Fibroblast of pulmonary artery (primary cell): ENCODE measurements at regions not wholly inside any gene's neighbourhood (a gene's known extent, or its start where the extent isn't known, plus 50 kb on each side); places are given as distances from the start of the nearest gene placed in this dataset.
"Not testable (repeated sequence)": the region's sequence is repeated elsewhere in the genome, so short reads cannot be mapped to it uniquely, and the experiment has no call there.

ENCODE experiments used
- DNase-seq: peaks from one replicate; pipeline ENCODE4 v3.0.0-alpha.2; 2010; ENCODE audit warnings: low read depth
- H3K4me3 ChIP-seq: replicated peaks from 2 replicates; pipeline ENCODE4 v1.5.1; 2011; ENCODE audit warnings: low read depth, mild to moderate bottlenecking, control low read depth, low read length, moderate library complexity
- TF ChIP-seq, protein P1 (sequence below): IDR thresholded peaks from 2 replicates; pipeline ENCODE4 v1.5.1; 2011; ENCODE audit warnings: mild to moderate bottlenecking, control low read depth, low read length, inconsistent platforms; ENCODE audit errors: missing control alignments

- no peak overlapping the region for H3K4me3 ChIP-seq
- TF ChIP-seq, protein P1, sequence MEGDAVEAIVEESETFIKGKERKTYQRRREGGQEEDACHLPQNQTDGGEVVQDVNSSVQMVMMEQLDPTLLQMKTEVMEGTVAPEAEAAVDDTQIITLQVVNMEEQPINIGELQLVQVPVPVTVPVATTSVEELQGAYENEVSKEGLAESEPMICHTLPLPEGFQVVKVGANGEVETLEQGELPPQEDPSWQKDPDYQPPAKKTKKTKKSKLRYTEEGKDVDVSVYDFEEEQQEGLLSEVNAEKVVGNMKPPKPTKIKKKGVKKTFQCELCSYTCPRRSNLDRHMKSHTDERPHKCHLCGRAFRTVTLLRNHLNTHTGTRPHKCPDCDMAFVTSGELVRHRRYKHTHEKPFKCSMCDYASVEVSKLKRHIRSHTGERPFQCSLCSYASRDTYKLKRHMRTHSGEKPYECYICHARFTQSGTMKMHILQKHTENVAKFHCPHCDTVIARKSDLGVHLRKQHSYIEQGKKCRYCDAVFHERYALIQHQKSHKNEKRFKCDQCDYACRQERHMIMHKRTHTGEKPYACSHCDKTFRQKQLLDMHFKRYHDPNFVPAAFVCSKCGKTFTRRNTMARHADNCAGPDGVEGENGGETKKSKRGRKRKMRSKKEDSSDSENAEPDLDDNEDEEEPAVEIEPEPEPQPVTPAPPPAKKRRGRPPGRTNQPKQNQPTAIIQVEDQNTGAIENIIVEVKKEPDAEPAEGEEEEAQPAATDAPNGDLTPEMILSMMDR: no peak
- DNase-seq: no peak
These were observed 165.9 kb upstream of the ARHGAP5 start for GRCh38 chr14:31911160-31911559.

DNA sequence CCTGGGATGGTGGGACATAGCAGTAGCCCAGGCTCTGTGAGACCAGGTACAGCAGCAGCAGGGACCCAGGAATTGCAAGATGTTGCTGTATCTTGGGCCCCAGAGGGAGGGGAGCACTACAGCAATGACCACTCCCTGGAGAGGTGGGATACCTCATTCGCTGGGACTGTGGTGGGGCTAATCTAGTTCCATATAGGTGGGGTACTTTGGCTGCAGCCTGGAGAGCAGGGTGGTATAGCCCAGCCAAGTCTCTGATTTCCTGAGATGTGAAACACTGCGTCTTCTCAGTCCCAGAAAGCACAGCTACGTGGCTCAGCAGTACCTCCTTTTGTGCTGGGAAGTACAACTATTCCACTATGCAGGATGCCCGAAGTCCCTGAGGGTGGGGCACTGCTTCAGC is 163.7 kb upstream of the ARHGAP5 start:
- TF ChIP-seq, protein P1: no peak
- no peak overlapping the region for H3K4me3 ChIP-seq
- DNase-seq: no peak

- DNase-seq, H3K4me3 ChIP-seq: not testable (repeated sequence)
These were observed 158.8 kb upstream of the ARHGAP5 start for GRCh38 chr14:31918289-31918688.

DNA sequence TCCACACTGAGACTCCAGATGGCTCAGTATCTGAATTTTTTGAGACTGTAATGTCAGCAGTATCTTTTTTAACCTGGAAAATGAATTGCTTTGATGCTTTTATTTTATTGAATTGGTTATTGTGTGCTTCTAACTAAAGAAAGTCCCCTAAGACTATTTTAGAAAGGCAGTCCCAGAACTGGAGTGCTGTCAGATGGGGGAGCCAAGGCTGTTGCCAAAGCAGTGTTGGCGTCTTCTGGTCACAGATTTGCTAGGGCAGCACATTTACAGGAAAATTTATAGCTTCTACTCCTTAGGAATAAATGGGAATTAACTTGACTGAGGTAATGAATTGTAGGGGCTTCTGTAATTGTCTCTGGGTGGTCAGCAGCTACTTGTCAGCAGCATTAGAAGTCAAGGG is 157.1 kb upstream of the ARHGAP5 start:
- DNase-seq: no peak
- TF ChIP-seq, protein P1: no peak
- H3K4me3 ChIP-seq: no peak overlapping the region

DNA sequence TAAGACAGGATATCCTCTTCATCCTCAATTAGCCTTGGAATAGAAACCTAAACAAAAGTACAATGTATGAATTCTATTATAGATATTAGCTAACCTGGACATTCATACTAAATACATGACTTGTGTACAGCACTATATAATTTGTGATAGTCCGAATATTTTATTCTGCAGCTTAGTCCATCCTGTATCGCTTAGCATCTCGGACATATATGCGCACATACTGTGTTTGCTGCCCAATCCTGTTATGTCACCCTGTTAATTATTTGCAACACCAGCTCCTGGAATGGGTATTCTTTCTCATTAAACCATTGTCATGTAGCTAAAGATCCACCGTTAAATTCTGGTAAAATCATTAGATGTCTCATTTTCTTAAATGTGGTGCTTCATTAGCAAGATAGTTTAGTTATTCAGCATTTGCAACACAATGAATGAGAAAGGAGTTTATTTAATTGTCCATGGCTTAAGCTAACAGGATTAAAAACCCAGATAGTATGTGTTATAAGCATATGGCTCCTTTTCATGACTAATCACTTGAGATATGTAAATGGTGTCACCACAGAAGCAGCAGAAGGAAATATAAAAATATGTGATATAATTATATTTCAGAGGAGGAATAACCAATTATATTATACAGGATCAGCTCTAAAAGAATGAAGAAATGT is 156.0 kb upstream of the ARHGAP5 start:
- DNase-seq: no peak
- no peak overlapping the region for H3K4me3 ChIP-seq
- TF ChIP-seq, protein P1: no peak

GRCh38 chr14:31921721-31922120 is 155.4 kb upstream of the ARHGAP5 start:
- TF ChIP-seq, protein P1: no peak
- no peak for DNase-seq
- H3K4me3 ChIP-seq: no peak overlapping the region

- no peak overlapping the region for H3K4me3 ChIP-seq
- TF ChIP-seq, protein P1: peak; percentile 66
- DNase-seq: peak; percentile 66
These were observed 151.0 kb upstream of the ARHGAP5 start for GRCh38 chr14:31926123-31926522.
